A549 (cell line): ENCODE measurements at regions not wholly inside any gene's neighbourhood (a gene's known extent, or its start where the extent isn't known, plus 50 kb on each side); places are given as distances from the start of the nearest gene placed in this dataset.

Experiments
- ATAC-seq, 2 experiments: fragments of 200-7000 bp in 1 of 2; fragments of >200 bp in 1 of 2; cut with Nextera tagmentation in 1 of 2; cut with Tn5 transposase in 1 of 2; 3 replicates each; pipeline versions ENCODE4 v1.8.0 to v1.9.1; 2018 to 2020; ENCODE audit warnings: mild to moderate bottlenecking in 1 of 2, moderate library complexity in 1 of 2
- CTCF ChIA-PET: fragments of 300-600 bp; sonication (Branson Sonifier 250); formaldehyde crosslinking; extraction: SDS; loops from one replicate; lab custom pipeline; 2021; ENCODE audit warnings: antibody characterized with exemption, inconsistent platforms; lab: Yijun Ruan, JAX
- POLR2A ChIA-PET: fragments of 350-600 bp; formaldehyde crosslinking; extraction: SDS; loops from one replicate; lab custom pipeline; 2021; ENCODE audit warnings: antibody characterized with exemption, inconsistent platforms; lab: Yijun Ruan, JAX
- DNase-seq, 2 experiments: peaks; one replicate each; pipeline versions ENCODE4 v3.0.0 to v3.0.0-alpha.2; 2011 to 2016; ENCODE audit warnings: low read depth in 1 of 2, low spot score in 1 of 2
- FAIRE-seq: peaks from 2 replicates; lab custom pipeline; 2011; peaks lifted over from hg19 to GRCh38; lab: Jason Lieb, UNC
- H3K27ac ChIP-seq, 2 experiments: fragments of >200 bp; sonication (Bioruptor Twin); formaldehyde crosslinking; 3 replicates each; pipeline ENCODE4 v1.5.1; 2016 to 2017
- H3K4me1 ChIP-seq: fragments of >200 bp; sonication (Bioruptor Twin); formaldehyde crosslinking; 3 replicates; pipeline ENCODE4 v1.6.1; 2016
- H3K4me2 ChIP-seq: fragments of >200 bp; sonication (Bioruptor Twin); formaldehyde crosslinking; 3 replicates; pipeline ENCODE4 v1.6.1; 2016
- H3K4me3 ChIP-seq: fragments of >200 bp; sonication (Bioruptor Twin); formaldehyde crosslinking; 3 replicates; pipeline ENCODE4 v1.5.1; 2016
- H3K9me3 ChIP-seq: fragments of >200 bp; sonication (Bioruptor Twin); formaldehyde crosslinking; 3 replicates; pipeline ENCODE4 v1.6.1; 2016
- ATOH8 ChIP-seq: fragments of 250-450 bp; sonication (Bioruptor Pico); IDR thresholded peaks from 2 replicates; pipeline ENCODE4 v1.5.0; 2020; ENCODE audit warnings: low read depth, mild to moderate bottlenecking, moderate library complexity
- CBX2 ChIP-seq: fragments of 200-600 bp; sonication (generic); IDR thresholded peaks from 2 replicates; pipeline ENCODE4 v1.6.1; 2016; ENCODE audit warnings: low read depth, mild to moderate bottlenecking, borderline replicate concordance
- CBX8 ChIP-seq: fragments of 200-600 bp; sonication (generic); IDR thresholded peaks from 2 replicates; pipeline ENCODE4 v1.6.1; 2016
- CHD2 ChIP-seq: fragments of 150-350 bp; IDR thresholded peaks from 2 replicates; pipeline ENCODE4 v1.6.1; 2014; ENCODE audit warnings: low read length; ENCODE audit not compliant: partially characterized antibody
- CHD4 ChIP-seq: fragments of 200-600 bp; sonication (generic); IDR thresholded peaks from 2 replicates; pipeline ENCODE4 v1.6.1; 2016; ENCODE audit warnings: antibody characterized with exemption, mild to moderate bottlenecking, borderline replicate concordance
- E2F6 ChIP-seq: IDR thresholded peaks from 2 replicates; pipeline ENCODE4 v1.6.1; 2012; ENCODE audit warnings: low read depth, borderline replicate concordance
- FOSB ChIP-seq: fragments of 250-450 bp; sonication (Bioruptor Pico); IDR thresholded peaks from 2 replicates; pipeline ENCODE4 v1.5.0; 2020; ENCODE audit warnings: mild to moderate bottlenecking, moderate library complexity
- HOXA7 ChIP-seq: fragments of 250-450 bp; sonication (Bioruptor Pico); IDR thresholded peaks from 2 replicates; pipeline ENCODE4 v1.5.0; 2020; ENCODE audit warnings: mild to moderate bottlenecking, moderate library complexity
- JUNB ChIP-seq: fragments of >200 bp; sonication (Bioruptor Twin); formaldehyde crosslinking; IDR thresholded peaks from 2 replicates; pipeline ENCODE4 v1.6.1; 2016
- KDM1A ChIP-seq: fragments of 200-600 bp; sonication (generic); IDR thresholded peaks from 2 replicates; pipeline ENCODE4 v1.6.1; 2016; ENCODE audit warnings: low read depth, mild to moderate bottlenecking
- MAZ ChIP-seq: fragments of 150-350 bp; IDR thresholded peaks from 2 replicates; pipeline ENCODE4 v1.6.1; 2014; ENCODE audit warnings: antibody characterized with exemption, low read depth, low read length, borderline replicate concordance
- MYC ChIP-seq: IDR thresholded peaks from 2 replicates; pipeline ENCODE4 v1.6.1; 2012; ENCODE audit warnings: mild to moderate bottlenecking, inconsistent platforms, low read length, improper control_type of control experiment, borderline replicate concordance
- NFE2L2 ChIP-seq: fragments of 150-350 bp; conservative IDR thresholded peaks from 2 replicates; pipeline ENCODE4 v1.6.1; 2014; ENCODE audit warnings: low read length
- NR3C1 ChIP-seq: fragments of >200 bp; sonication (Bioruptor Twin); formaldehyde crosslinking; IDR thresholded peaks from 3 replicates; pipeline ENCODE4 v1.6.1; 2017
- PHF8 ChIP-seq: fragments of 200-600 bp; sonication (generic); IDR thresholded peaks from 2 replicates; pipeline ENCODE4 v1.6.1; 2016; ENCODE audit warnings: low read depth, mild to moderate bottlenecking, antibody characterized with exemption, moderate library complexity, borderline replicate concordance
- RAD21 ChIP-seq, 2 experiments: fragments of >200 bp in 1 of 2; sonication (Bioruptor Twin) in 1 of 2; formaldehyde crosslinking in 1 of 2; IDR thresholded peaks in 1 of 2; conservative IDR thresholded peaks in 1 of 2; 2 replicates in 1 of 2; 3 replicates in 1 of 2; pipeline ENCODE4 v1.6.1; 2012 to 2018; ENCODE audit warnings: inconsistent platforms in 1 of 2
- RARB ChIP-seq: fragments of 250-450 bp; sonication (Bioruptor Pico); IDR thresholded peaks from 2 replicates; pipeline ENCODE4 v1.8.0; 2021; ENCODE audit warnings: mild to moderate bottlenecking, moderate library complexity
- REST ChIP-seq: fragments of 200-600 bp; sonication (generic); IDR thresholded peaks from 2 replicates; pipeline ENCODE4 v1.6.1; 2016; ENCODE audit warnings: antibody characterized with exemption, mild to moderate bottlenecking, moderate library complexity
- RFX5 ChIP-seq: fragments of 450-650 bp; IDR thresholded peaks from 2 replicates; pipeline ENCODE4 v1.7.1; 2014; ENCODE audit warnings: antibody characterized with exemption, mild to moderate bottlenecking, moderate library complexity
- SREBF2 ChIP-seq: fragments of 450-650 bp; IDR thresholded peaks from 2 replicates; pipeline ENCODE4 v1.6.1; 2014; ENCODE audit warnings: mild to moderate bottlenecking, moderate library complexity
- ZC3H11A ChIP-seq: fragments of 450-650 bp; IDR thresholded peaks from 2 replicates; pipeline ENCODE4 v1.6.1; 2014; ENCODE audit warnings: antibody characterized with exemption, mild to moderate bottlenecking
- ZNF302 ChIP-seq: fragments of 250-450 bp; sonication (Bioruptor Pico); IDR thresholded peaks from 2 replicates; pipeline ENCODE4 v1.9.0; 2021; ENCODE audit warnings: inconsistent platforms, mild to moderate bottlenecking, moderate library complexity
- WGBS: methylation state at CpG from one replicate; pipeline ENCODE4 v1.1.6; 2017; ENCODE audit errors: missing lambda C conversion rate; 5-methylcytosine and 5-hydroxymethylcytosine counted together

- peaks cover 10% of the 10 kb centered on the region; the same call in 2 of the 3 replicates for H3K4me1 ChIP-seq
- H3K4me2 ChIP-seq, result peak overlapping the region; percentile 44
- FAIRE-seq (no peak), ATAC-seq (no peak), DNase-seq (no peak)
- ChIA-PET CTCF (no interaction called here), POLR2A (interaction anchor here (1.4 kb wide), 1 partner anchor 105 kb away, joined by 3 read pairs; the partner anchor contains the start of gene SPRY2)
- no peak overlapping the region for H3K4me3 ChIP-seq
- no peaks in the 10 kb centered on the region for H3K9me3 ChIP-seq
- 93% methylated on average over 4 of the region's 4 CpGs for WGBS
- TF ChIP-seq CHD4, result no peak
- TF ChIP-seq CBX2, result no peak
- no peak for TF ChIP-seq CBX8
- no peak for TF ChIP-seq ZNF302 (CRISPR knock-in tag)
- no peak for TF ChIP-seq NFE2L2
- TF ChIP-seq SREBF2, result no peak
- TF ChIP-seq RARB (CRISPR knock-in tag), result no peak
- TF ChIP-seq PHF8, result no peak
- TF ChIP-seq HOXA7 (CRISPR knock-in tag), result no peak
- TF ChIP-seq RAD21 (conservative IDR thresholded peaks at IDR 0.05 in 1 of 2, IDR thresholded peaks at IDR 0.05 in 1 of 2), result no peak
- no peak for TF ChIP-seq MAZ
- no peak for TF ChIP-seq FOSB (CRISPR knock-in tag)
- no peak for TF ChIP-seq RFX5
- no peak overlapping the region; a peak in 1 of 6 replicates for H3K27ac ChIP-seq
Measured at GRCh38 chr13:80235967-80236302, 105.0 kb downstream of the SPRY2 start.

GRCh38 chr13:80235166-80235966 is 105.6 kb downstream of the SPRY2 start:
- H3K4me3 ChIP-seq, result no peak overlapping the region
- TF ChIP-seq NR3C1 (no peak), ATOH8 (CRISPR knock-in tag) (no peak)
- WGBS, result 42% methylated on average over 10 of the region's 10 CpGs
- DNase-seq (peak in 1 of 2 experiments; percentile 22), FAIRE-seq (no peak), ATAC-seq (no peak)
- peak overlapping the region in 1 of 2 experiments; percentile 47; a peak in 2 of 6 replicates for H3K27ac ChIP-seq
- H3K4me2 ChIP-seq, result peak overlapping the region; percentile 44
- H3K9me3 ChIP-seq, result no peaks in the 10 kb centered on the region
- POLR2A ChIA-PET, result interaction anchor here (1.4 kb wide), 1 partner anchor 106 kb away, joined by 3 read pairs; the partner anchor contains the start of gene SPRY2
- peaks cover 10% of the 10 kb centered on the region; the same call in 2 of the 3 replicates for H3K4me1 ChIP-seq
- CTCF ChIA-PET, result no interaction called here

- Histone ChIP-seq H3K4me3 (no peak overlapping the region), H3K4me1 (no peaks in the 10 kb centered on the region), H3K27ac (no peak overlapping the region), H3K4me2 (no peak overlapping the region), H3K9me3 (no peaks in the 10 kb centered on the region)
- CTCF ChIA-PET, result interaction anchor here (1.1 kb wide), 1 partner anchor 40 kb away, joined by 3 read pairs; no protein-coding TSS in a partner anchor
- WGBS, result 84% methylated on average over 2 of the region's 2 CpGs
- no peak for ATAC-seq
- POLR2A ChIA-PET, result no interaction called here
- FAIRE-seq, result no peak
- DNase-seq, result no peak
- TF ChIP-seq MYC (no peak), REST (no peak), JUNB (no peak), KDM1A (no peak), E2F6 (no peak), ZC3H11A (no peak), CHD2 (no peak)
Measured at GRCh38 chr13:80227645-80228044, 113.3 kb downstream of the SPRY2 start.
